HG02943 (cell line): ENCODE measurements at regions not wholly inside any gene's neighbourhood (a gene's known extent, or its start where the extent isn't known, plus 50 kb on each side); places are given as distances from the start of the nearest gene placed in this dataset.

Experiments
- ATAC-seq: cut with Tn5 transposase; IDR thresholded peaks from one replicate; pipeline ENCODE4 v1.9.1; 2021; ENCODE audit warnings: mild to moderate bottlenecking, low read depth, moderate library complexity; ENCODE audit not compliant: unreplicated experiment

- ATAC-seq: no peak
Observed at GRCh38 chr1:168391851-168392681, 111.4 kb downstream of the TBX19 start.

- no peak for ATAC-seq
Observed at GRCh38 chr1:168390271-168390670, 109.6 kb downstream of the TBX19 start.

GRCh38 chr1:168387781-168388760 lies 107.4 kb downstream of the TBX19 start:
- ATAC-seq: no peak

GRCh38 chr1:168386949-168387586 lies 106.4 kb downstream of the TBX19 start:
- no peak for ATAC-seq

GRCh38 chr1:168386492-168386891 lies 105.8 kb downstream of the TBX19 start:
- ATAC-seq: no peak

- ATAC-seq: no peak
Observed at GRCh38 chr1:168381850-168382249, 101.2 kb downstream of the TBX19 start.

- no peak for ATAC-seq
Observed at GRCh38 chr1:168380945-168381344, 100.3 kb downstream of the TBX19 start.

- ATAC-seq: no peak
Observed at GRCh38 chr1:168379104-168379860, 98.6 kb downstream of the TBX19 start.

GRCh38 chr1:168375566-168376300 lies 95.1 kb downstream of the TBX19 start:
- no peak for ATAC-seq

- ATAC-seq: no peak
Observed at GRCh38 chr1:168374566-168374965, 93.9 kb downstream of the TBX19 start.

GRCh38 chr1:168373869-168374268 lies 93.2 kb downstream of the TBX19 start:
- no peak for ATAC-seq

- ATAC-seq: no peak
Observed at GRCh38 chr1:168372861-168373371, 92.2 kb downstream of the TBX19 start.

GRCh38 chr1:168372307-168372706 lies 91.6 kb downstream of the TBX19 start:
- ATAC-seq: no peak

GRCh38 chr1:168371477-168371876 lies 90.8 kb downstream of the TBX19 start:
- ATAC-seq: no peak

GRCh38 chr1:168370586-168370985 lies 89.9 kb downstream of the TBX19 start:
- ATAC-seq: no peak

- ATAC-seq: no peak
Observed at GRCh38 chr1:168369655-168370054, 89.0 kb downstream of the TBX19 start.

GRCh38 chr1:168368131-168368530 lies 87.5 kb downstream of the TBX19 start:
- ATAC-seq: no peak

- no peak for ATAC-seq
Observed at GRCh38 chr1:168365719-168366479, 85.2 kb downstream of the TBX19 start.
